ENCODE measurements at regions not wholly inside any gene's neighbourhood (a gene's known extent, or its start where the extent isn't known, plus 50 kb on each side); places are given as distances from the start of the nearest gene placed in this dataset.

- intact Hi-C loops (cut with micrococcal nuclease), result no loop called here
- no TSS peak for BruUV-seq (replicated peaks)
- no peak overlapping the region for H3K27ac Mint-ChIP-seq (ENCODE audit: low read depth, unreplicated experiment)
- TF ChIP-seq CTCF (IDR thresholded peaks at IDR 0.05; ENCODE audit: unreplicated experiment), result no peak
- POLR2A ChIA-PET, result no interaction called here
- peaks cover 7% of the 10 kb centered on the region for H3K36me3 Mint-ChIP-seq (ENCODE audit: insufficient read depth, unreplicated experiment)
- peaks cover 4% of the 10 kb centered on the region for H3K4me1 Mint-ChIP-seq (ENCODE audit: insufficient read depth, unreplicated experiment)
- CTCF ChIA-PET, result interaction anchor here (0.7 kb wide), 1 partner anchor 85 kb away, joined by 3 read pairs; no protein-coding TSS in a partner anchor
- H3K4me3 Mint-ChIP-seq (ENCODE audit: unreplicated experiment), result no peak overlapping the region
- H3K9me3 Mint-ChIP-seq (ENCODE audit: unreplicated experiment), result no peaks in the 10 kb centered on the region
- no peak for DNase-seq (ENCODE audit: unreplicated experiment)
- H3K27me3 Mint-ChIP-seq (ENCODE audit: insufficient read depth, unreplicated experiment), result peaks cover 65% of the 10 kb centered on the region
Measured at GRCh38 chr6:132933090-132933489, 118.7 kb downstream of the RPS12 start.

DNA sequence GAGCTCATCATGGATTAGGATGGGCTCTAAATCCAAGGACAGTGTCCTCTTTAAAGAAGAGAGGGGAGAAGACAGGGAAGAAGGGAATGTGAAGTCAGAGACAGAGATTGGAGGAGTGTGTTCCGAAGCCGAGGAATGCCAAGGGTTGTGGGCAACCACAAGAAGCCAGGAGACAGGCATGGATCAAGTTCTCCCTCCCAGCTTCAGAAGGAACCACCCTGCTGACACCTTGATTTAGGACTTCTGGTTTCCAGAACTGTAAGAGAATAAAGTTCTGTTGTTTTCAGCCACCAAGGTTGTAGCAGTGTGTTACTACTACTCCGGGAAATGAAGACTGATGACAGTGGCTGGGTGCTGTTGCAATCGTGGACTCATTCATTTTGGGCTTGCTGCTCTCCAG is 120.1 kb downstream of the RPS12 start:
- intact Hi-C loops (cut with micrococcal nuclease), result no loop called here
- no peak overlapping the region for H3K27ac Mint-ChIP-seq (ENCODE audit: low read depth, unreplicated experiment)
- no TSS peak for BruUV-seq (replicated peaks)
- H3K36me3 Mint-ChIP-seq (ENCODE audit: insufficient read depth, unreplicated experiment), result peaks cover 7% of the 10 kb centered on the region
- H3K4me3 Mint-ChIP-seq (ENCODE audit: unreplicated experiment), result no peak overlapping the region
- peaks cover 4% of the 10 kb centered on the region for H3K4me1 Mint-ChIP-seq (ENCODE audit: insufficient read depth, unreplicated experiment)
- H3K9me3 Mint-ChIP-seq (ENCODE audit: unreplicated experiment), result no peaks in the 10 kb centered on the region
- ChIA-PET CTCF (interaction anchor here (0.6 to 1.4 kb wide), 2 partner anchors 28 to 38 kb away, joined by 3 to 6 read pairs; no protein-coding TSS in a partner anchor), POLR2A (no interaction called here)
- no peak for TF ChIP-seq CTCF (IDR thresholded peaks at IDR 0.05; ENCODE audit: unreplicated experiment)
- peak; percentile 5 for DNase-seq (ENCODE audit: unreplicated experiment)
- H3K27me3 Mint-ChIP-seq (ENCODE audit: insufficient read depth, unreplicated experiment), result peaks cover 59% of the 10 kb centered on the region

- H3K27ac Mint-ChIP-seq (ENCODE audit: low read depth, unreplicated experiment), result no peak overlapping the region
- ChIA-PET POLR2A (no interaction called here), CTCF (interaction anchor here (1.4 kb wide), 1 partner anchor 26 kb away, joined by 3 read pairs; no protein-coding TSS in a partner anchor)
- no peak for TF ChIP-seq CTCF (IDR thresholded peaks at IDR 0.05; ENCODE audit: unreplicated experiment)
- no peak for DNase-seq (ENCODE audit: unreplicated experiment)
- H3K9me3 Mint-ChIP-seq (ENCODE audit: unreplicated experiment), result no peaks in the 10 kb centered on the region
- peaks cover 4% of the 10 kb centered on the region for H3K4me1 Mint-ChIP-seq (ENCODE audit: insufficient read depth, unreplicated experiment)
- intact Hi-C loops (cut with micrococcal nuclease), result loop anchor here (1.0 kb wide), 1 partner anchor 104 kb away; no protein-coding TSS in a partner anchor
- H3K27me3 Mint-ChIP-seq (ENCODE audit: insufficient read depth, unreplicated experiment), result peaks cover 37% of the 10 kb centered on the region
- no TSS peak for BruUV-seq (replicated peaks)
- peaks cover 3% of the 10 kb centered on the region for H3K36me3 Mint-ChIP-seq (ENCODE audit: insufficient read depth, unreplicated experiment)
- H3K4me3 Mint-ChIP-seq (ENCODE audit: unreplicated experiment), result no peak overlapping the region
Measured at GRCh38 chr6:132936646-132937045, 122.3 kb downstream of the RPS12 start.

DNA sequence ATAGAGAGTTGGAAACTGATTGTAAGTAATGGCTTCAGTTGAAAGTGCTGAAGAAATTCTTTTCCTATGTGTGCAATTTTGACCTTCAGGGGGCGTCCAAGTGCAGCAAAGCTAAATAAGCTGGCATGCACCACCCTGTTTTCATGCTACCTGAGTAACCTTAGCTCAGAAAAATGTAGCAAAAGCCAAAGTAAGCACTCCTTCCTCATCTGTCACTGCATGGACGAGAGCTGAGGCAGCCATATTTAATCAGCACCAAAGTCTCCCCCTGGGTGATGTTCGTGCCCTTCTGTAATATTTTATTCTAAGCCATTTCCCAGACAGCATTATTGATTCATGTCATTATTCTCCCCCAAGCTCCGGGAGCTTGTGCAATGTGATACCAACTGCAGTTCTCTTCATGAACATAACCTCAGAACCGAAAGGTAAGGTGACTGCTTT is 123.1 kb downstream of the RPS12 start:
- BruUV-seq (replicated peaks), result no TSS peak
- no peak overlapping the region for H3K27ac Mint-ChIP-seq (ENCODE audit: low read depth, unreplicated experiment)
- ChIA-PET CTCF (interaction anchor here (0.6 to 1.4 kb wide), 7 partner anchors 8 to 512 kb away, joined by 3 to 5 read pairs (median 3); no protein-coding TSS in a partner anchor), POLR2A (no interaction called here)
- DNase-seq (ENCODE audit: unreplicated experiment), result peak; percentile 64
- no peak overlapping the region for H3K4me3 Mint-ChIP-seq (ENCODE audit: unreplicated experiment)
- H3K9me3 Mint-ChIP-seq (ENCODE audit: unreplicated experiment), result no peaks in the 10 kb centered on the region
- H3K27me3 Mint-ChIP-seq (ENCODE audit: insufficient read depth, unreplicated experiment), result peaks cover 29% of the 10 kb centered on the region
- H3K4me1 Mint-ChIP-seq (ENCODE audit: insufficient read depth, unreplicated experiment), result peaks cover 4% of the 10 kb centered on the region
- intact Hi-C loops (cut with micrococcal nuclease), result loop anchor here (1.0 kb wide), 1 partner anchor 103 kb away; no protein-coding TSS in a partner anchor
- TF ChIP-seq CTCF (IDR thresholded peaks at IDR 0.05; ENCODE audit: unreplicated experiment), result peak; percentile 44
- H3K36me3 Mint-ChIP-seq (ENCODE audit: insufficient read depth, unreplicated experiment), result no peaks in the 10 kb centered on the region

Measured in MCF 10A (cell line).